GM19351 (cell line): ENCODE measurements at regions not wholly inside any gene's neighbourhood (a gene's known extent, or its start where the extent isn't known, plus 50 kb on each side); places are given as distances from the start of the nearest gene placed in this dataset.
"Not testable (repeated sequence)": the region's sequence is repeated elsewhere in the genome, so short reads cannot be mapped to it uniquely, and the experiment has no call there.

Experiments used
- ATAC-seq: cut with Tn5 transposase; IDR thresholded peaks from one replicate; pipeline ENCODE4 v1.9.1; 2021; ENCODE audit warnings: mild to moderate bottlenecking, moderate library complexity; ENCODE audit not compliant: unreplicated experiment

- ATAC-seq: peak; percentile 82
Measured at GRCh38 chr5:14996997-14997396, 125.4 kb upstream of the ANKH start.

GRCh38 chr5:14995229-14995628 is 123.7 kb upstream of the ANKH start:
- ATAC-seq: no peak

- not testable (repeated sequence) for ATAC-seq
Measured at GRCh38 chr5:14993459-14994133, 122.0 kb upstream of the ANKH start.

GRCh38 chr5:14992751-14993458 is 121.3 kb upstream of the ANKH start:
- peak; percentile 87 for ATAC-seq

GRCh38 chr5:14988223-14988622 is 116.6 kb upstream of the ANKH start:
- ATAC-seq: no peak

GRCh38 chr5:14986413-14986812 is 114.8 kb upstream of the ANKH start:
- ATAC-seq: no peak

- ATAC-seq: no peak
Measured at GRCh38 chr5:14983666-14984441, 112.3 kb upstream of the ANKH start.

GRCh38 chr5:14980698-14981097 is 109.1 kb upstream of the ANKH start:
- ATAC-seq: no peak

- no peak for ATAC-seq
Measured at GRCh38 chr5:14977058-14977685, 105.6 kb upstream of the ANKH start.

GRCh38 chr5:14976486-14976885 is 104.9 kb upstream of the ANKH start:
- ATAC-seq: no peak

GRCh38 chr5:14971873-14972272 is 100.3 kb upstream of the ANKH start:
- ATAC-seq: no peak

- ATAC-seq: no peak
Measured at GRCh38 chr5:14968796-14969195, 97.2 kb upstream of the ANKH start.

- ATAC-seq: no peak
Measured at GRCh38 chr5:14967166-14967565, 95.6 kb upstream of the ANKH start.

GRCh38 chr5:14965815-14966214 is 94.2 kb upstream of the ANKH start:
- ATAC-seq: no peak

- no peak for ATAC-seq
Measured at GRCh38 chr5:14962604-14963003, 91.0 kb upstream of the ANKH start.

GRCh38 chr5:14960120-14960462 is 88.5 kb upstream of the ANKH start:
- no peak for ATAC-seq

- no peak for ATAC-seq
Measured at GRCh38 chr5:14959399-14960119, 88.0 kb upstream of the ANKH start.

- no peak for ATAC-seq
Measured at GRCh38 chr5:14958188-14958587, 86.6 kb upstream of the ANKH start.

- ATAC-seq: no peak
Measured at GRCh38 chr5:14956423-14957046, 85.0 kb upstream of the ANKH start.

- no peak for ATAC-seq
Measured at GRCh38 chr5:14954616-14955343, 83.2 kb upstream of the ANKH start.
